ENCODE measurements at regions not wholly inside any gene's neighbourhood (a gene's known extent, or its start where the extent isn't known, plus 50 kb on each side); places are given as distances from the start of the nearest gene placed in this dataset.

- no peaks in the 10 kb centered on the region for H4K20me1 ChIP-seq (ENCODE audit: insufficient read depth)
Measured at GRCh38 chr20:11468880-11469279, 448.8 kb upstream of the BTBD3 start.

GRCh38 chr20:11469795-11470435 lies 447.8 kb upstream of the BTBD3 start:
- H3K9me3 ChIP-seq (ENCODE audit: low read length), result no peaks in the 10 kb centered on the region
- H3F3A ChIP-seq (ENCODE audit: insufficient read depth, low read length, poor library complexity, severe bottlenecking), result no peaks in the 10 kb centered on the region
- no peak overlapping the region for H3K4me2 ChIP-seq (ENCODE audit: low read length)
- H3K27me3 ChIP-seq (ENCODE audit: insufficient read depth, low read depth, low read length), result no peaks in the 10 kb centered on the region
- H3K79me2 ChIP-seq (replicated peaks; ENCODE audit: insufficient read depth, low read length), result no peaks in the 10 kb centered on the region
- H3K27ac ChIP-seq (ENCODE audit: low read length), result no peak overlapping the region
- H3K36me3 ChIP-seq (ENCODE audit: insufficient read depth, low read length), result no peaks in the 10 kb centered on the region
- no peak overlapping the region for H3K4me3 ChIP-seq (ENCODE audit: low read length)
- no peak overlapping the region for H2AFZ ChIP-seq (ENCODE audit: low read depth, low read length)
- no peaks in the 10 kb centered on the region for H3K9me2 ChIP-seq (ENCODE audit: insufficient read depth, low read length)
- no peak overlapping the region for H3K9ac ChIP-seq (ENCODE audit: low read length)
- no peaks in the 10 kb centered on the region for H4K20me1 ChIP-seq (ENCODE audit: insufficient read depth)
- TF ChIP-seq RAD21 (conservative IDR thresholded peaks at IDR 0.05) (no peak), EZH2 (IDR thresholded peaks at IDR 0.05; ENCODE audit: borderline replicate concordance, insufficient read depth, low read length, poor library complexity, severe bottlenecking) (no peak), CTCF (IDR thresholded peaks at IDR 0.05; ENCODE audit: poor library complexity, severe bottlenecking) (no peak), POLR2AphosphoS5 (IDR thresholded peaks at IDR 0.05) (no peak), SMC3 (conservative IDR thresholded peaks at IDR 0.05; ENCODE audit: poor library complexity) (no peak), EP300 (conservative IDR thresholded peaks at IDR 0.05; ENCODE audit: poor library complexity, severe bottlenecking) (no peak), MXI1 (conservative IDR thresholded peaks at IDR 0.05; ENCODE audit: poor library complexity, severe bottlenecking) (no peak), TAF1 (IDR thresholded peaks at IDR 0.05; ENCODE audit: low read depth) (no peak)

More at GRCh38 chr20:11468880-11469279, 448.8 kb upstream of the BTBD3 start:
- no peaks in the 10 kb centered on the region for H3K79me2 ChIP-seq (replicated peaks; ENCODE audit: insufficient read depth, low read length)
- H3K36me3 ChIP-seq (ENCODE audit: insufficient read depth, low read length), result no peaks in the 10 kb centered on the region
- no peaks in the 10 kb centered on the region for H3K9me3 ChIP-seq (ENCODE audit: low read length)
- no peak overlapping the region for H3K4me2 ChIP-seq (ENCODE audit: low read length)
- H3K27me3 ChIP-seq (ENCODE audit: insufficient read depth, low read depth, low read length), result no peaks in the 10 kb centered on the region
- TF ChIP-seq RAD21 (conservative IDR thresholded peaks at IDR 0.05), result no peak
- TF ChIP-seq EZH2 (IDR thresholded peaks at IDR 0.05; ENCODE audit: borderline replicate concordance, insufficient read depth, low read length, poor library complexity, severe bottlenecking), result no peak
- no peak for TF ChIP-seq CTCF (IDR thresholded peaks at IDR 0.05; ENCODE audit: poor library complexity, severe bottlenecking)
- no peak for TF ChIP-seq REST (IDR thresholded peaks at IDR 0.05; ENCODE audit: borderline replicate concordance)
- no peak overlapping the region for H3K4me3 ChIP-seq (ENCODE audit: low read length)
- no peak overlapping the region for H3K27ac ChIP-seq (ENCODE audit: low read length)
- no peaks in the 10 kb centered on the region for H3K9me2 ChIP-seq (ENCODE audit: insufficient read depth, low read length)
- no peak overlapping the region for H3K9ac ChIP-seq (ENCODE audit: low read length)
- no peaks in the 10 kb centered on the region for H3F3A ChIP-seq (ENCODE audit: insufficient read depth, low read length, poor library complexity, severe bottlenecking)
- no peak overlapping the region for H2AFZ ChIP-seq (ENCODE audit: low read depth, low read length)

Measured in neural cell (in vitro differentiated cells).